ENCODE measurements at regions not wholly inside any gene's neighbourhood (a gene's known extent, or its start where the extent isn't known, plus 50 kb on each side); places are given as distances from the start of the nearest gene placed in this dataset.

- no peak for TF ChIP-seq EZH2 (IDR thresholded peaks at IDR 0.05)
- TF ChIP-seq FOXP2 (optimal IDR thresholded peaks at IDR 0.05; ENCODE audit: control extremely low read depth, extremely low read length, insufficient read depth) = no peak
- no peak for TF ChIP-seq POLR2AphosphoS5 (IDR thresholded peaks at IDR 0.05; ENCODE audit: borderline replicate concordance, low read depth, low read length)
Observed at GRCh38 chr4:28557755-28558154, 1697.1 kb downstream of the STIM2 start.
